Left lung (tissue), 4 donors: ENCODE measurements at regions not wholly inside any gene's neighbourhood (a gene's known extent, or its start where the extent isn't known, plus 50 kb on each side); places are given as distances from the start of the nearest gene placed in this dataset.

ENCODE experiments used
- ATAC-seq: fragments of 200-7000 bp; cut with Tn5 transposase; one replicate; pipeline ENCODE4 v1.9.1; 2020; ENCODE audit warnings: moderate library complexity
- DNase-seq, 4 donors: peaks; one replicate each; pipeline ENCODE4 v3.0.0-alpha.2; 2013 to 2020
- H3K27ac ChIP-seq, 2 donors: fragments of 200-600 bp; sonication (generic) in 1 of 2; one replicate each; pipeline versions ENCODE4 v1.5.0 to v1.8.0; 2020 to 2021
- H3K27me3 ChIP-seq, 2 donors: fragments of 200-600 bp; sonication (generic) in 1 of 2; one replicate each; pipeline versions ENCODE4 v1.5.0 to v1.8.0; 2020 to 2021
- H3K36me3 ChIP-seq, 2 donors: fragments of 200-600 bp; sonication (generic) in 1 of 2; one replicate each; pipeline versions ENCODE4 v1.5.0 to v1.8.0; 2020 to 2021
- H3K4me1 ChIP-seq, 2 donors: fragments of 200-600 bp; one replicate each; pipeline ENCODE4 v1.8.0; 2021
- H3K4me3 ChIP-seq, 2 donors: fragments of 200-600 bp; sonication (generic) in 1 of 2; one replicate each; pipeline versions ENCODE4 v1.5.0 to v1.8.0; 2020 to 2021; ENCODE audit warnings: mild to moderate bottlenecking in 1 of 2
- H3K9me3 ChIP-seq, 2 donors: fragments of 200-600 bp; sonication (generic) in 1 of 2; one replicate each; pipeline versions ENCODE4 v1.5.0 to v1.8.0; 2020 to 2021
- intact Hi-C, 2 donors: fragments of 100-400 bp; cut with DNase I; formaldehyde crosslinking; loops; one replicate each; pipeline versions ENCODE4 v1.11.2 to v1.14.2; 2022
- TF ChIP-seq, protein P1 (sequence below), 2 donors: fragments of 200-600 bp; sonication (generic) in 1 of 2; IDR thresholded peaks; one replicate each; pipeline versions ENCODE4 v1.5.0 to v1.8.0; 2021; ENCODE audit warnings: antibody characterized with exemption in 2 of 2
- donor health status: DM: no; HTN: yes; CAD: no.
- donor health status: DM: no; HTN: no; CAD: no.

DNA sequence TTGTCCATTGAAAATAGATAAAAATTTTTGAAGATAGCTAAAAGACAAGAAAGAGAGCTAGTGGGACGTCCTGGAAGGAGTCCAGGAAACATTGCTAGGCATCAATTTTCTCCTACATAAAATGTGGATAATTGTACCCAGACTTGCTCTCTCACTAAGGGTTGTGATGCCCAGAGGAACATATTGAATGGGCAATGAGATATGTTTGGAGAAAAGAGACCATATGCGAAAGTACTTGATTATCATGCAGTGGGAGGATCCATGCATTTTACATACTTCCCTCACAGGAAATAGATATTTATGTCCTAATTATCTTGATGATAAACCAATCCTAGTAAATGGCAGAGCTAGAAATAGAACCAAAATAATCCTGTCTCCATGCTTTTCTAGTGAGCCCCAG, 108.4 kb upstream of the TNR start:
- H3K9me3 ChIP-seq, result no peaks in the 10 kb centered on the region
- H3K4me1 ChIP-seq, result no peaks in the 10 kb centered on the region
- H3K4me3 ChIP-seq, result no peak overlapping the region
- H3K27me3 ChIP-seq, result no peaks in the 10 kb centered on the region
- intact Hi-C loops, result no loop called here
- no peak overlapping the region for H3K27ac ChIP-seq
- DNase-seq (no peak), ATAC-seq (no peak)
- H3K36me3 ChIP-seq, result no peaks in the 10 kb centered on the region
- TF ChIP-seq, protein P1, sequence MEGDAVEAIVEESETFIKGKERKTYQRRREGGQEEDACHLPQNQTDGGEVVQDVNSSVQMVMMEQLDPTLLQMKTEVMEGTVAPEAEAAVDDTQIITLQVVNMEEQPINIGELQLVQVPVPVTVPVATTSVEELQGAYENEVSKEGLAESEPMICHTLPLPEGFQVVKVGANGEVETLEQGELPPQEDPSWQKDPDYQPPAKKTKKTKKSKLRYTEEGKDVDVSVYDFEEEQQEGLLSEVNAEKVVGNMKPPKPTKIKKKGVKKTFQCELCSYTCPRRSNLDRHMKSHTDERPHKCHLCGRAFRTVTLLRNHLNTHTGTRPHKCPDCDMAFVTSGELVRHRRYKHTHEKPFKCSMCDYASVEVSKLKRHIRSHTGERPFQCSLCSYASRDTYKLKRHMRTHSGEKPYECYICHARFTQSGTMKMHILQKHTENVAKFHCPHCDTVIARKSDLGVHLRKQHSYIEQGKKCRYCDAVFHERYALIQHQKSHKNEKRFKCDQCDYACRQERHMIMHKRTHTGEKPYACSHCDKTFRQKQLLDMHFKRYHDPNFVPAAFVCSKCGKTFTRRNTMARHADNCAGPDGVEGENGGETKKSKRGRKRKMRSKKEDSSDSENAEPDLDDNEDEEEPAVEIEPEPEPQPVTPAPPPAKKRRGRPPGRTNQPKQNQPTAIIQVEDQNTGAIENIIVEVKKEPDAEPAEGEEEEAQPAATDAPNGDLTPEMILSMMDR (IDR thresholded peaks at IDR 0.05), result no peak

DNA sequence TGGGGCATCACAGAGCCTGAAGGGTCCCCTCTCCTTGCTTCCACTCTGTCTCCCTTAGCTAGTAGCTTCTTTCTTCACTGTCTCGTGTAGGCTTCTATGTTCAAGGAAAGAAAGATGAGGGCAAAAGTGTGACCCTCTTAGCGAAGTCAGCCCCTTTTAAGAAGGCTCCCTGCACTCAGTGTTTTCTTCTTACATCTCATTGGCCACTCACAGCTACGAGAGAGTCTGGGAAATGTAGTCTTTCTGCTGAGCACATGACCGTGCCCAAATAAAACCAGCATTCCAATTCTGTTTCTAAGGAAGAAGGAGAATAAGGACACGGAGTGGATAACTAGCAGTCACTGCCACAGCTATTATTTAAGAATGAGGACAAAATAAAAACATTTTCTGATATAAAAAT, 104.9 kb upstream of the TNR start:
- Histone ChIP-seq H3K4me1 (no peaks in the 10 kb centered on the region), H3K9me3 (no peaks in the 10 kb centered on the region), H3K27ac (no peak overlapping the region), H3K4me3 (no peak overlapping the region), H3K27me3 (no peaks in the 10 kb centered on the region), H3K36me3 (no peaks in the 10 kb centered on the region)
- TF ChIP-seq, protein P1 (IDR thresholded peaks at IDR 0.05), result no peak
- ATAC-seq, result no peak
- intact Hi-C loops, result no loop called here
- DNase-seq, result no peak

DNA sequence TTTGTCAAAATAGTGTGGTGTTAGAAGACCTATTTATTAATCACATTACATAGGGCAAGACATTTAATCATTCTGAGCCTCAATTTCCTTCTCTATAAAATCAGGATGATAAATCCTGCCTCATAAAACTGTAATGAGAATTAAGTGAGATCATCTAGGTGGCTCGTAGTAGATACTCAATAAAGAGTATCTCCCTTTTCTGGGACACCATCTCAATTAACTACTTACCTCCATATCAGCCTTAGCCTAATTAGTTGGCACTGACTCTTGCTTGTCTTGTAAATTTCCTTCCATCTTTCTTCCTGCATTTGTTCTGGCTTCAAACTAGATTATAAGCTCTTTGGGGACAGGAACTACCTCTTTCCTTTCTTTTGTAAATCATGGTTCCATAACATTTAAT, 102.6 kb upstream of the TNR start:
- no peak overlapping the region for H3K4me3 ChIP-seq
- no peak overlapping the region for H3K27ac ChIP-seq
- H3K4me1 ChIP-seq, result no peaks in the 10 kb centered on the region
- H3K27me3 ChIP-seq, result peaks cover 0 to 7% of the 10 kb centered on the region in 2 donors
- H3K36me3 ChIP-seq, result no peaks in the 10 kb centered on the region
- H3K9me3 ChIP-seq, result no peaks in the 10 kb centered on the region
- TF ChIP-seq, protein P1 (IDR thresholded peaks at IDR 0.05), result no peak
- intact Hi-C loops, result no loop called here
- DNase-seq, result no peak
- no peak for ATAC-seq

DNA sequence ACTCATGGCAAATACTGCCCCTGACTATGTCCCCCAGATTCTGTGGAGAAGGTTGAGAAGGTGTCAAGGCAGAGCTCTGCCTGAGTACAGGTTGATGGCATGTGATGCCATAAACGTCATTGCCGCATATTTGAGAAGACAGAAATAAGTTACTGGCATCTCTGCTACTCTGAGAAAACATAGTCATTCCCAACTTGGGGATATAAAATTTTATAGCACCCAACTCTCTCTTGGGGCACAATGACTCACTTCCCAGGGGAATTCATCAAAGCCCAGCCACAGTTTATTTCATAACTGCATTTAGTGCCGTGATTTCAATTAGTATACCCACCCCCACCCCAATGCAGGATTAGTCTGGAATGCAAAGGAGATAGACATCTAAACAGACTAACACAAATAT, 101.9 kb upstream of the TNR start:
- H3K4me1 ChIP-seq, result no peaks in the 10 kb centered on the region
- H3K4me3 ChIP-seq, result no peak overlapping the region
- peaks cover 0 to 7% of the 10 kb centered on the region in 2 donors for H3K27me3 ChIP-seq
- H3K36me3 ChIP-seq, result no peaks in the 10 kb centered on the region
- TF ChIP-seq, protein P1 (IDR thresholded peaks at IDR 0.05), result no peak
- no peaks in the 10 kb centered on the region for H3K9me3 ChIP-seq
- DNase-seq (no peak), ATAC-seq (no peak)
- intact Hi-C loops, result no loop called here
- H3K27ac ChIP-seq, result no peak overlapping the region

DNA sequence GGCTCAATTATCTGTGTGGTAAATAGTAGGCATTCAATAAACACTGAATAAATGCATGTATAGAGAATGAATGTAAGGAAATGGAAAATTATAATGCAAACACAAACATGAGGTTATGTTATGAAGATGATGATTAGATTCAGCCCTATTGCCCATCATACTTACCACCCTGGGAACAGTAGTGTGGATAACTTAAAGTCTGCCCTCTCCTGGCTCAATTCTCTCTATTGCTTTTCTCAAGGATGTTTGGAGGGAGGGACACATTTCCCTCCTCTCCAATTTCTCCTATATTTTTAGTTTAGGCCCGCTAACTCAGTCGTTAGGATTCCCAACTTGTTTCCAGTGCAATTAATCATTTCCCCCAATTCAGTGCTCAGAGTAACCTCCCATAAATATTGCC, 101.5 kb upstream of the TNR start:
- ATAC-seq (no peak), DNase-seq (no peak)
- no peak overlapping the region for H3K4me3 ChIP-seq
- H3K27ac ChIP-seq, result no peak overlapping the region
- intact Hi-C loops, result no loop called here
- peaks cover 0 to 7% of the 10 kb centered on the region in 2 donors for H3K27me3 ChIP-seq
- no peaks in the 10 kb centered on the region for H3K36me3 ChIP-seq
- TF ChIP-seq, protein P1 (IDR thresholded peaks at IDR 0.05), result no peak
- no peaks in the 10 kb centered on the region for H3K4me1 ChIP-seq
- no peaks in the 10 kb centered on the region for H3K9me3 ChIP-seq
